Fibroblast of the aortic adventitia (primary cell): ENCODE measurements at regions not wholly inside any gene's neighbourhood (a gene's known extent, or its start where the extent isn't known, plus 50 kb on each side); places are given as distances from the start of the nearest gene placed in this dataset. TPM values are rescaled to one million over a fixed set of nuclear protein-coding genes. Genes with fewer than 3 reads are reported as not detected.

Experiments
- DNase-seq: peaks from one replicate; pipeline ENCODE4 v3.0.0-alpha.2; 2010; ENCODE audit warnings: low read depth
- H3K4me3 ChIP-seq: 2 replicates; pipeline ENCODE4 v1.5.1; 2011; ENCODE audit warnings: low read depth, mild to moderate bottlenecking, control low read depth, low read length, moderate library complexity
- small RNA-seq: library from RNA; depleted of rRNA; stranded (forward); fragments of <200 nt; gene quantifications from one replicate; pipeline ENCODE3, GENCODE V24; 2012
- TF ChIP-seq, protein P1 (sequence below): IDR thresholded peaks from 2 replicates; pipeline ENCODE4 v1.5.1; 2011; ENCODE audit warnings: mild to moderate bottlenecking, low read length, control low read depth, inconsistent platforms; ENCODE audit not compliant: insufficient read depth

DNA sequence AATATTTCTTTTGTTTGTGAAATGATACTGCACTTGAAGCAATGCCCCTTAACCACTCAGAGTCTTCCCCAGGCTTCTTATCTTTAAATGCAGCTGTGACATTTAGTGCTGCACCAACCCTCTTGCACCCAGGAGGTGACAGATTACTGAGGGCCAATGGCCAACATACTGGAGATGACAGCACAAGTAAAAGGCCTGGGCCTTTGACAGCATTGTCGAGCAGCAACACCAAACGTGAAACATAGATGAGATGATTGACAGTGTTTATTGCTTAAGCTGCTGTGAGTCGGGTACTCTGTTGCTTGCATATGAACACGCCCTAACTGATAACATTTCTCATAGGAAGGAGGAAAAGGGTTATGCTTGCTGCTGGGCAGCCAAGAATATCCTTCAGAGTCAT, 80.3 kb downstream of the THNSL2 start:
- DNase-seq, result no peak
- H3K4me3 ChIP-seq, result no peak overlapping the region
- TF ChIP-seq, protein P1, sequence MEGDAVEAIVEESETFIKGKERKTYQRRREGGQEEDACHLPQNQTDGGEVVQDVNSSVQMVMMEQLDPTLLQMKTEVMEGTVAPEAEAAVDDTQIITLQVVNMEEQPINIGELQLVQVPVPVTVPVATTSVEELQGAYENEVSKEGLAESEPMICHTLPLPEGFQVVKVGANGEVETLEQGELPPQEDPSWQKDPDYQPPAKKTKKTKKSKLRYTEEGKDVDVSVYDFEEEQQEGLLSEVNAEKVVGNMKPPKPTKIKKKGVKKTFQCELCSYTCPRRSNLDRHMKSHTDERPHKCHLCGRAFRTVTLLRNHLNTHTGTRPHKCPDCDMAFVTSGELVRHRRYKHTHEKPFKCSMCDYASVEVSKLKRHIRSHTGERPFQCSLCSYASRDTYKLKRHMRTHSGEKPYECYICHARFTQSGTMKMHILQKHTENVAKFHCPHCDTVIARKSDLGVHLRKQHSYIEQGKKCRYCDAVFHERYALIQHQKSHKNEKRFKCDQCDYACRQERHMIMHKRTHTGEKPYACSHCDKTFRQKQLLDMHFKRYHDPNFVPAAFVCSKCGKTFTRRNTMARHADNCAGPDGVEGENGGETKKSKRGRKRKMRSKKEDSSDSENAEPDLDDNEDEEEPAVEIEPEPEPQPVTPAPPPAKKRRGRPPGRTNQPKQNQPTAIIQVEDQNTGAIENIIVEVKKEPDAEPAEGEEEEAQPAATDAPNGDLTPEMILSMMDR, result no peak

DNA sequence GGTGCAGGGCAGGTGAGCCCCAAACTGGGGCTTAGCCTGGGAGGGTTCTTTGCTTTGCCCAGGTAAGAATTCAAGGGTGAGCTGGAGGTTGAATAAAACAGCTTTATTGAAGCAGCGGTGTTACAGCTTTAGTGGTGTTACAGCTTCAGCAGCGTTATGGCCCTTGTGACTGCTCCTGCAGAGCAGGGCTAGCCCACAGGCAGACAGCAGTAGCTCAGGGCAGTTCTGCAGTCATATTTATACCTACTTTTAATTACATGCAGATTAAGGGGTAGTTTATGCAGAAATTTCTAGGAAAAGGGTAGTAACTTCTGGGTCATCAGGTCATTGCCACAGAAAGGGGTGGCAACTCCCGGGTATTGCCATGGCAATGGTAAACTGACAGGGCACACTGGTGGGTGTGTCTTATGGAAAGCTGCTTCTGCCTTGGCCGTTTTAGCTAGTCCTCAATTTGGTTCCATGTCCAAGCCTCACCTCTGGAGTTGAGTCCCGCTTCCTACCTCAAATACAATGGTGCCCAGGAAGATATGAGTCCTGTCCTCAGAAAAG, 78.2 kb downstream of the THNSL2 start:
- H3K4me3 ChIP-seq, result no peak overlapping the region
- TF ChIP-seq, protein P1, result no peak
- DNase-seq, result no peak

DNA sequence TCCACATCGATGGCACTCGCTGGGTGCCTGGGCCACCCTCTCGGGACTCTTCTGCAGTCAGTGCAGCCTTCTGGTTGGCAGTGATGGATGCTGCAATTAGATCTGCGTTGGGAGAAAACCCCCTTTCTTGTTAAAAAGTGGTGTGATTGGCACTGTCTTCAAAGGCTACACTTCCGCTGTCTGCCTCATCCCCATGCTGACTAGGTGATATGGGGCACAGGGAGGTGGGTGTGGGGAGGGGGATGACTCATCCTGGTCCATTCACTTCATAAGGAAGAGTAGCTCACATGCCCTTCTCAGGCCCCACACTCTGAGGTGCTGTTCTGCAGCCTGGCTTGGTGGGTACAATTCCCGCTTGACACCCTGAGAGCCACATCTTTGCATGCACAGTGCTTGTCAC, 77.4 kb downstream of the THNSL2 start:
- DNase-seq, result no peak
- TF ChIP-seq, protein P1, result no peak
- H3K4me3 ChIP-seq, result no peak overlapping the region

DNA sequence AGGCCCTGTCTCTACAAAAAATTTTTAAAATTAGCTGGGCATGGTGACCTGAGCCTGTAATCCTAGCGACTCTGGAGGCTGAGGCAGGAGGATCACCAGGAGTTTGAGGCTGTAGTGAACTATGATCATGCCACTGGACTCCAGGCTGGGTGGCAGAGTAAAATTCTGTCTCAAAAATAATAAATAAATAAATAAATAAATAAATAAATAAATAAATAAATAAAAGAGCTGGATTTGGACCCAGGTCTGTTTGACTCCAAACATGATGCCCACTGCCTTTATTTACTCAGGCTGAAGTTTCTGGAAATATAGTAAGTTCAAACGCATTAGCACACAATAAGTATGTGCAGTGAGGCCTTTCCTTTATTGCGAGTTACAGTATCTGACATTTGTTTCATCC, 75.0 kb downstream of the THNSL2 start:
- TF ChIP-seq, protein P1, result no peak
- no peak overlapping the region for H3K4me3 ChIP-seq
- no peak for DNase-seq

DNA sequence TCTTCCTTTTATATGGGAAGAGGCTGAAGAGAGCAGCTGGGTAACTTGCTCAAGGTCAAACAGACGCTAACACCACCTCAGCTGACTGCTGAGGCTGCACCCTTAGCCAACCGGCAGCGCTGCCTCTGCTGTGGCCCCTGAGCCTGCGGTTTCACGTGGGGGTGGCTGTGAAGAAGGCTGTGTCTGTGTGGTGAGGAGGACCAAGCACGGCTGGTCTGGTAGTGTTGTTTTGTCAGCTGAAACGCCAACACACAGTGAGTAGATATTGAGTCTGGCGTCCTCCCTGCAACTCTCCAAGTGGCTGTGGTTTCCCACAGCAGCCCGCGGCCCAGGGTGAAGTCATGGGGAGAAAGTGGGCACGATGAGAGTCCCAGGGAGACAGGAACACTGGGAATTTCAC, 69.6 kb downstream of the THNSL2 start:
- DNase-seq, result no peak
- no peak overlapping the region for H3K4me3 ChIP-seq
- TF ChIP-seq, protein P1, result no peak

DNA sequence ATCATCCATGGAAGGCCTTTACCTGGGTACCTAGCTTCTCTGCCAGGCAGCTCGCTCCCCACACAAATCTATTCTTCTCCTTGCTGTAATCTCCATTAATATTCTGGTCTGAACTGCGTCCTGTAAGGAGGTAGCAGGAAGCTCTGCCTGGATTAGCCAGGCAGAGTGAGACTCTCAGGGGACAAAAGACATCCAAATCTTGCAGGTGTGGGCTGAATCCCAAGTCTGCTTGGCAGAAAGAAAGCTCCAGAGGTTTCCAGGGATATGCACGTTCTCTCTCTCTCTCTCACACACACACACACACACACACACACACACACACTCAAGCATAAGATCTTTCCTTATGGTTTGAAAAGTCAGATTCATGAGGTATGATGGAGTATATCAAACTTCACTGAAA, 66.5 kb downstream of the THNSL2 start:
- H3K4me3 ChIP-seq, result no peak overlapping the region
- TF ChIP-seq, protein P1, result no peak
- DNase-seq, result no peak

Small RNA genes in the stretch of these regions (small RNA-seq; reads per million reads assigned to genes)
- gene RF00026, result not detected
- not detected for gene RNU6-1168P
